Body of pancreas (tissue), 4 donors: ENCODE measurements at regions not wholly inside any gene's neighbourhood (a gene's known extent, or its start where the extent isn't known, plus 50 kb on each side); places are given as distances from the start of the nearest gene placed in this dataset.

Experiments
- ATAC-seq: fragments of 150-250 bp; one replicate; pipeline ENCODE4 v1.9.1; 2016
- DNase-seq, 4 donors: peaks; one replicate each; pipeline ENCODE4 v3.0.0-alpha.2; 2019
- H3K27ac ChIP-seq, 4 donors: fragments of 200-600 bp; sonication (generic); 1 replicate in 3 of 4; 2 replicates in 1 of 4; pipeline versions ENCODE4 v1.5.1 to v1.6.1; 2016 to 2019; ENCODE audit warnings: mild to moderate bottlenecking in 1 of 4, mixed read lengths in 1 of 4, moderate library complexity in 1 of 4
- H3K27me3 ChIP-seq, 2 donors: fragments of 200-600 bp; sonication (generic); one replicate each; pipeline ENCODE4 v1.6.0; 2016; ENCODE audit warnings: mild to moderate bottlenecking in 1 of 2
- H3K36me3 ChIP-seq, 2 donors: fragments of 200-600 bp; sonication (generic); replicated peaks in 1 of 2; 2 replicates each; pipeline ENCODE4 v1.5.1; 2016; ENCODE audit warnings: low read depth in 2 of 2; ENCODE audit not compliant: insufficient read depth in 1 of 2
- H3K4me1 ChIP-seq: fragments of 200-600 bp; sonication (generic); one replicate; pipeline ENCODE4 v1.6.0; 2016
- H3K4me3 ChIP-seq, 2 donors: fragments of 200-600 bp; sonication (generic); 1 replicate in 1 of 2; 2 replicates in 1 of 2; pipeline ENCODE4 v1.5.1; 2016 to 2019
- H3K9me3 ChIP-seq, 3 donors: fragments of 200-600 bp; sonication (generic); 1 replicate in 2 of 3; 2 replicates in 1 of 3; pipeline ENCODE4 v1.5.1; 2016
- POLR2A ChIP-seq, 3 donors: fragments of 450-650 bp; IDR thresholded peaks; one replicate each; pipeline ENCODE4 v1.6.1; 2016; ENCODE audit warnings: antibody characterized with exemption in 3 of 3, mild to moderate bottlenecking in 2 of 3
- WGBS, 2 donors: methylation state at CpG; one replicate each; pipeline ENCODE4 v1.1.5; 2017; 5-methylcytosine and 5-hydroxymethylcytosine counted together
- intact Hi-C: fragments of 100-400 bp; cut with DNase I; formaldehyde crosslinking; loops from one replicate; pipeline ENCODE4 v1.15.1; 2023
- TF ChIP-seq, protein P1 (sequence below), 7 experiments: fragments of 450-650 bp in 4 of 7; fragments of 200-600 bp in 3 of 7; sonication (generic) in 3 of 7; IDR thresholded peaks; one replicate each; pipeline ENCODE4 v1.5.1; 2016 to 2019; ENCODE audit warnings: antibody characterized with exemption in 7 of 7

DNA sequence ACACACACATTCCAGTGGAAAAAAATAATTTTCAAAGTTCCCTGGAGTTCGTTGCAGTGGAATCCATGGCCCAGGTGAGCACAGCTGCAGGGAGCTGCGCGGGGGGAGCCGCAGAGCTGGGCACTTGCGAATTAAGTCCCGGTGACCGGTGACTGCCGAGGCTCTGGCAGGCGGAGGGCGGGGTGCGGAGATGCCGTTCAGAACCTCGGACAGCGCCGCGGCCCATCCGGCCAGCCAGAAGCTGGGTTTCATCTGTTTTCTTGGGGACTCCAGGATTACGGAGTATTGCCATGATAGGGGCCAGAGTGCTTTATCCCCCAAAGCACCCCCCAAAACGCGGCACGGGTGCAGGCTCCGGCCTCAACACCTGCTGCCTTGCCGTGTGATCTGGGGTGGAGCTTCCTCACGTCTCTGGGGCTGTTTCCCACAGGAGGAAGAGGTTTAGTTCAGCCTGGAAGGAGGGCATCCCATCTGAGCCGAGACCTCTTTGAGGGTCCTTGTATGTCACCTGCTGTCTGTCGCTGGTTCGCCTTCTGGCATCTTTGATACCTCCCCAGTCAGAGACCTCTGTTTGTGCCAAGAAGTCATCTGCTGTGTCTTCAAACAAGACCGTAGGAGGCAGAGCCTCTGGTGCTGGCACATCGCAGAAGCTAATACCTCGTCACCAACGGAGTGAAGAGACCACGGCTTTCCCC lies 99.4 kb downstream of the YTHDF1 start:
- intact Hi-C loops = no loop called here
- WGBS, 2 donors = 18 to 19% methylated on average over 23 to 32 of the region's 32 CpGs
- peaks cover 0 to 9% of the 10 kb centered on the region in 2 donors for H3K27me3 ChIP-seq
- H3K27ac ChIP-seq = no peak overlapping the region
- DNase-seq = peak in 1 of 4 donors; percentile 15
- TF ChIP-seq, protein P1, sequence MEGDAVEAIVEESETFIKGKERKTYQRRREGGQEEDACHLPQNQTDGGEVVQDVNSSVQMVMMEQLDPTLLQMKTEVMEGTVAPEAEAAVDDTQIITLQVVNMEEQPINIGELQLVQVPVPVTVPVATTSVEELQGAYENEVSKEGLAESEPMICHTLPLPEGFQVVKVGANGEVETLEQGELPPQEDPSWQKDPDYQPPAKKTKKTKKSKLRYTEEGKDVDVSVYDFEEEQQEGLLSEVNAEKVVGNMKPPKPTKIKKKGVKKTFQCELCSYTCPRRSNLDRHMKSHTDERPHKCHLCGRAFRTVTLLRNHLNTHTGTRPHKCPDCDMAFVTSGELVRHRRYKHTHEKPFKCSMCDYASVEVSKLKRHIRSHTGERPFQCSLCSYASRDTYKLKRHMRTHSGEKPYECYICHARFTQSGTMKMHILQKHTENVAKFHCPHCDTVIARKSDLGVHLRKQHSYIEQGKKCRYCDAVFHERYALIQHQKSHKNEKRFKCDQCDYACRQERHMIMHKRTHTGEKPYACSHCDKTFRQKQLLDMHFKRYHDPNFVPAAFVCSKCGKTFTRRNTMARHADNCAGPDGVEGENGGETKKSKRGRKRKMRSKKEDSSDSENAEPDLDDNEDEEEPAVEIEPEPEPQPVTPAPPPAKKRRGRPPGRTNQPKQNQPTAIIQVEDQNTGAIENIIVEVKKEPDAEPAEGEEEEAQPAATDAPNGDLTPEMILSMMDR (IDR thresholded peaks at IDR 0.05) = no peak
- no peak for TF ChIP-seq POLR2A (IDR thresholded peaks at IDR 0.05)
- no peaks in the 10 kb centered on the region for H3K9me3 ChIP-seq
- H3K36me3 ChIP-seq = no peaks in the 10 kb centered on the region
- ATAC-seq = no peak
- H3K4me1 ChIP-seq = no peaks in the 10 kb centered on the region
- no peak overlapping the region for H3K4me3 ChIP-seq

DNA sequence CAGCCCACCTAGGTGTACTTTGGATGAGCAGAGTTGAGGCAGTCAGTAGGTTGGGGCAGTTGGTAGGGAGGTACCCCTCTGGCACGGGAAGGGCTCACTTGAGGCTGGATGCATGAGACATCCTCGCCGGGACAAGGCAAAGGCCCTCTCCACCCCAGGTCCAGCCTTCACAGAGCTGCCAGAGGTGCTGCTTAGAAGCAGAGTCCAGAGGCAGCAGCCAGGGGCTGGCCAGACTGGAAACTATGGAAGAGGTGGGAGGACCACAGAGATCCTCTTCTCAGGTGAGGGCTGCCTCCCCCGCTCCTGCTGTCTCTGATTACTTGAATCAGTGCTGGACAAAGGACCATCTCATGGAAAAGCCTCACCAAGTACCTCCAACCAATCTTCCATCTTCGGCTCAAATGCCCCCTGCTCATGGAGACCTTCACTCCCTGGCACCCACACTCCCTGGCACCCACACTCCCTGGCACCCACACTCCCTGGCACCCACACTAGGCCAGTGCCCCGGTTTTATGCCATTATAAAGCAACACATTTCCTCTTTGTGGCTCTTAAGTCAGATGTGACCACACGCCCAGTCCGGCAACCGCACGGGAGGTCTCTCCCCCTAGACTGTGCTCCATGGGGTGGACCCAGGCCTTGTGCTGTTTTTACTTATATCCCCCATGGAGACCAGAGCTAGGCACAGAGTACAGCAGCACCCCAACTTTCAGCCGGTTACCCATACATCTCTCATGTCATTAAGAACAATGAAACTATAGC lies 100.1 kb downstream of the YTHDF1 start:
- DNase-seq (no peak), ATAC-seq (no peak)
- Histone ChIP-seq H3K4me1 (no peaks in the 10 kb centered on the region), H3K27ac (no peak overlapping the region), H3K36me3 (no peaks in the 10 kb centered on the region), H3K9me3 (no peaks in the 10 kb centered on the region), H3K27me3 (peaks cover 0 to 9% of the 10 kb centered on the region in 2 donors), H3K4me3 (no peak overlapping the region)
- WGBS, 2 donors = 67 to 69% methylated on average over 7 to 11 of the region's 11 CpGs
- TF ChIP-seq, protein P1 (IDR thresholded peaks at IDR 0.05) = no peak
- TF ChIP-seq POLR2A (IDR thresholded peaks at IDR 0.05) = no peak
- intact Hi-C loops = no loop called here

DNA sequence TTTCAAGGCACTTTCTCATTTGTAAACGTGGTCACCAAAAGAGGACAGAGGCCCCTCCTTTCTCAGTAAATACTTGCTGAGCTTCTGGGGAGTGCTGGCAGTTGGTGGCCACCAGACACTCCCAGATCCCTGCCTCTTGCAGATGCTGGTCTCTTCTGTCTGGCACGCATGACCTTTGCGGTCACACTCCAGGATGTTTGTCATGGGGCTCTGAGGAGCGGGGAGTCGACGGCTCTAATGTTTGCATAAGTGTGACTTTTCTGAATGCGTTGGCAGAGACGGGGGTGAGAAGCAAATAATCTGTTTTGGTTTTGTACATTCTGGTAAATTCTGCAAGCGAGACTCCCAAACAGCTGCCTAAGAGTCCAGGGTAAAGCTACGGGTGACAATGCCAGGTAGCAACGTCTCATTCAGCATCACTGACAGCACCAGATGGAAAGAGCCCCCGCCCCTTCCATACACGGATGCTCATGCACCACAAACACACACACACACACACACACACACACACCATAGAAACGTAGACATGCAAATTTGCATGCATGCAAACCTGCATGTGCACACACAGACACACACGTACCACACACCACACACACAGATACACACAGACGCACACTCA lies 101.1 kb downstream of the YTHDF1 start:
- Histone ChIP-seq H3K9me3 (no peaks in the 10 kb centered on the region), H3K4me3 (no peak overlapping the region), H3K36me3 (no peaks in the 10 kb centered on the region), H3K27ac (no peak overlapping the region), H3K4me1 (no peaks in the 10 kb centered on the region), H3K27me3 (peaks cover 0 to 9% of the 10 kb centered on the region in 2 donors)
- TF ChIP-seq POLR2A (IDR thresholded peaks at IDR 0.05) = no peak
- TF ChIP-seq, protein P1 (IDR thresholded peaks at IDR 0.05) = no peak
- intact Hi-C loops = no loop called here
- WGBS, 2 donors = 44 to 52% methylated on average over 15 to 16 of the region's 16 CpGs
- no peak for DNase-seq
- no peak for ATAC-seq

DNA sequence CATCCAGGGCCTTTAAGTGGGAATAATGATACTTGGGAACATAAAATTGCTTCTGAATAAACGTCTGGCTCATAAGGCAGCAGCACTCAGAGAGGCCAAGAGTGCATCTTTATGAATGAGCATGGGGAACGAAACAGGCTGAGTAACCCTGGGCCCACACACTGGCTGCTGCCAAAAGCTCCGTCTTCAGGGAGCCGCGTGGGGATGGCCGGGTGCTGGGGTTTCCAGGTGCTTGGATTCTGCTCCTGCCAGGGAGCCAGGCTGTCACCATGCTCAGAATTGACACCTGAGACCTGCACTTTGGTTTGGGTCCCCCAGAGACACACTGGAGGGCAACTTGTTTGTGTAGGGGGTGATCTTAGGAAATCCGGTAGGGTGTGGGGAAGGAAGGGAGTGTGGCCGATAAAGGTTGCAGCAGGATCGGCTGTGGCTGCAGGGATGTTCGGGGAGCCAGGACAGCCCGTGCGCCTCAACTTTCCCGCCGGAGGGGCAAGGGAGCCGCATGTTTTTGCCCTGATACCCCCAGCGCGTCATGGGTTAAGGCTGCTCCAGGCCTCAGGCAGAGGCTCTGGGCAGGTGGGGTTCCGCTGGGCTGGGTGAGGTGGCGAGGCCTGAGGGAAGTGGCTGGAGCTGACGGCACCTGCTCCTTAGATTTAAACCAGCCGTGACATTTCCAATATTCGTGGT lies 101.8 kb downstream of the YTHDF1 start:
- Histone ChIP-seq H3K36me3 (no peaks in the 10 kb centered on the region), H3K9me3 (no peaks in the 10 kb centered on the region), H3K4me3 (no peak overlapping the region), H3K4me1 (no peaks in the 10 kb centered on the region), H3K27me3 (peaks cover 0 to 9% of the 10 kb centered on the region in 2 donors), H3K27ac (no peak overlapping the region)
- ATAC-seq (no peak), DNase-seq (no peak)
- 39 to 51% methylated on average over 17 to 22 of the region's 22 CpGs for WGBS, 2 donors
- no peak for TF ChIP-seq POLR2A (IDR thresholded peaks at IDR 0.05)
- TF ChIP-seq, protein P1 (IDR thresholded peaks at IDR 0.05) = no peak
- intact Hi-C loops = no loop called here
